PC-3 (cell line): ENCODE measurements at regions not wholly inside any gene's neighbourhood (a gene's known extent, or its start where the extent isn't known, plus 50 kb on each side); places are given as distances from the start of the nearest gene placed in this dataset.

Source experiments
- ATAC-seq: fragments of 200-7000 bp; cut with Tn5 transposase; 2 replicates; pipeline ENCODE4 v1.9.1; 2020; ENCODE audit warnings: mild to moderate bottlenecking, moderate library complexity
- BruUV-seq: library from RNA; stranded (reverse); fragments of 400-500 nt; replicated peaks from 2 replicates; lab custom pipeline; 2021; lab: Mats Ljungman, UMichigan
- CTCF ChIA-PET: fragments of 300-600 bp; sonication (Branson Sonifier 250); formaldehyde crosslinking; loops from one replicate; lab custom pipeline; 2022; ENCODE audit warnings: antibody characterized with exemption; lab: Charles Lee
- POLR2A ChIA-PET: fragments of 300-600 bp; sonication (Branson Sonifier 250); formaldehyde crosslinking; loops from one replicate; lab custom pipeline; 2022; ENCODE audit warnings: antibody characterized with exemption; ENCODE audit not compliant: unreplicated experiment; lab: Charles Lee
- DNase-seq: peaks from one replicate; pipeline ENCODE4 v3.0.0-alpha.2; 2015
- H2AFZ ChIP-seq: fragments of 300-600 bp; sonication (generic); 2 replicates; pipeline ENCODE4 v1.6.0; 2016; ENCODE audit warnings: antibody characterized with exemption, low read length
- H3F3A ChIP-seq: fragments of 300-600 bp; sonication (generic); one replicate; pipeline ENCODE4 v1.6.0; 2017; ENCODE audit warnings: antibody characterized with exemption, low read length, control low read depth, mild to moderate bottlenecking; ENCODE audit not compliant: unreplicated experiment
- H3K27ac ChIP-seq: fragments of 300-600 bp; sonication (generic); 2 replicates; pipeline ENCODE4 v1.5.1; 2016; ENCODE audit warnings: mild to moderate bottlenecking, low read length
- H3K27me3 ChIP-seq: fragments of 300-600 bp; sonication (generic); 2 replicates; pipeline ENCODE4 v1.6.1; 2016; ENCODE audit warnings: low read length, mixed read lengths
- H3K36me3 ChIP-seq: fragments of 300-600 bp; sonication (generic); 2 replicates; pipeline ENCODE4 v1.6.1; 2016; ENCODE audit warnings: low read depth, mixed run types, low read length, mixed read lengths
- H3K4me1 ChIP-seq: fragments of 300-600 bp; sonication (generic); 2 replicates; pipeline ENCODE4 v1.5.1; 2016; ENCODE audit warnings: low read length; ENCODE audit not compliant: insufficient read depth
- H3K4me2 ChIP-seq: fragments of 300-600 bp; sonication (generic); 2 replicates; pipeline ENCODE4 v1.6.0; 2016; ENCODE audit warnings: low read length
- H3K4me3 ChIP-seq: fragments of 300-600 bp; sonication (generic); 2 replicates; pipeline ENCODE4 v1.5.1; 2016; ENCODE audit warnings: mild to moderate bottlenecking, low read length, mixed read lengths
- H3K79me2 ChIP-seq: fragments of 300-600 bp; sonication (generic); 2 replicates; pipeline ENCODE4 v1.6.1; 2017; ENCODE audit warnings: low read length, mixed read lengths
- H3K9ac ChIP-seq: fragments of 300-600 bp; sonication (generic); 2 replicates; pipeline ENCODE4 v1.6.0; 2016; ENCODE audit warnings: mild to moderate bottlenecking, low read length
- H3K9me2 ChIP-seq: fragments of 300-600 bp; sonication (generic); replicated peaks from 2 replicates; pipeline ENCODE4 v1.6.1; 2016; ENCODE audit warnings: mixed run types, low read length, mixed read lengths
- H3K9me3 ChIP-seq: fragments of 300-600 bp; sonication (generic); 2 replicates; pipeline ENCODE4 v1.6.1; 2016; ENCODE audit warnings: low read length, mixed read lengths
- H4K20me1 ChIP-seq: fragments of 300-600 bp; sonication (generic); 2 replicates; pipeline ENCODE4 v1.6.1; 2016; ENCODE audit warnings: low read length, mixed read lengths
- CTCF ChIP-seq: fragments of 300-600 bp; sonication (generic); conservative IDR thresholded peaks from 2 replicates; pipeline ENCODE4 v1.5.1; 2017; ENCODE audit warnings: antibody characterized with exemption, low read depth, mild to moderate bottlenecking, low read length
- EZH2 ChIP-seq: fragments of 300-600 bp; sonication (generic); IDR thresholded peaks from one replicate; pipeline ENCODE4 v1.6.1; 2017; ENCODE audit warnings: antibody characterized with exemption, mild to moderate bottlenecking, low read length; ENCODE audit not compliant: unreplicated experiment
- EZH2phosphoT487 ChIP-seq: fragments of 300-600 bp; sonication (generic); IDR thresholded peaks from 2 replicates; pipeline ENCODE4 v1.6.1; 2018; ENCODE audit warnings: mild to moderate bottlenecking, antibody characterized with exemption, low read length, borderline replicate concordance
- intact Hi-C: fragments of 100-400 bp; cut with micrococcal nuclease; formaldehyde crosslinking; loops from 2 replicates; pipeline ENCODE4 v1.9.0; 2023

GRCh38 chr12:77777274-77777673 is 53.4 kb upstream of the NAV3 start:
- CTCF ChIA-PET = no interaction called here
- Histone ChIP-seq H3K9me3 (no peaks in the 10 kb centered on the region), H2AFZ (no peak overlapping the region), H3K4me2 (no peak overlapping the region), H3K36me3 (no peaks in the 10 kb centered on the region), H3K9me2 (no peaks in the 10 kb centered on the region), H3K4me1 (no peaks in the 10 kb centered on the region), H3K4me3 (no peak overlapping the region), H3K79me2 (no peaks in the 10 kb centered on the region), H3F3A (no peaks in the 10 kb centered on the region), H4K20me1 (no peaks in the 10 kb centered on the region), H3K27me3 (peaks cover 27% of the 10 kb centered on the region), H3K27ac (no peak overlapping the region), H3K9ac (no peak overlapping the region)
- ATAC-seq = peak; percentile 42; the same call in 1 of the 2 replicates
- no peak for DNase-seq
- TF ChIP-seq EZH2phosphoT487 = no peak
- no peak for TF ChIP-seq CTCF
- TF ChIP-seq EZH2 = no peak
- POLR2A ChIA-PET = no interaction called here
- no TSS peak for BruUV-seq
- intact Hi-C loops = no loop called here

GRCh38 chr12:77774761-77775160 is 55.9 kb upstream of the NAV3 start:
- Histone ChIP-seq H3K4me3 (no peak overlapping the region), H3K9ac (no peak overlapping the region), H3K27me3 (peaks cover 6% of the 10 kb centered on the region; the same call in 1 of the 2 replicates), H3K4me1 (no peaks in the 10 kb centered on the region), H3K9me2 (no peaks in the 10 kb centered on the region), H3K27ac (no peak overlapping the region), H3K36me3 (no peaks in the 10 kb centered on the region), H4K20me1 (no peaks in the 10 kb centered on the region), H2AFZ (no peak overlapping the region), H3K9me3 (no peaks in the 10 kb centered on the region), H3K79me2 (no peaks in the 10 kb centered on the region), H3F3A (no peaks in the 10 kb centered on the region), H3K4me2 (no peak overlapping the region)
- intact Hi-C loops = no loop called here
- BruUV-seq = no TSS peak
- ChIA-PET CTCF (no interaction called here), POLR2A (no interaction called here)
- TF ChIP-seq CTCF (no peak), EZH2phosphoT487 (no peak), EZH2 (no peak)
- ATAC-seq (no peak), DNase-seq (no peak)

GRCh38 chr12:77772676-77773298 is 57.9 kb upstream of the NAV3 start:
- H3K9me3 ChIP-seq = no peaks in the 10 kb centered on the region
- no peak for DNase-seq
- no peaks in the 10 kb centered on the region for H3K36me3 ChIP-seq
- ATAC-seq = no peak
- peaks cover 3% of the 10 kb centered on the region; the same call in 1 of the 2 replicates for H3K27me3 ChIP-seq
- BruUV-seq = no TSS peak
- no peaks in the 10 kb centered on the region for H3K4me1 ChIP-seq
- CTCF ChIA-PET = no interaction called here
- no peaks in the 10 kb centered on the region for H3F3A ChIP-seq
- H3K4me3 ChIP-seq = no peak overlapping the region
- no peak overlapping the region for H3K4me2 ChIP-seq
- intact Hi-C loops = no loop called here
- no peaks in the 10 kb centered on the region for H3K9me2 ChIP-seq
- H3K79me2 ChIP-seq = no peaks in the 10 kb centered on the region
- H3K9ac ChIP-seq = no peak overlapping the region
- POLR2A ChIA-PET = no interaction called here
- H4K20me1 ChIP-seq = no peaks in the 10 kb centered on the region
- H3K27ac ChIP-seq = no peak overlapping the region
- H2AFZ ChIP-seq = no peak overlapping the region
- TF ChIP-seq EZH2 (no peak), CTCF (no peak), EZH2phosphoT487 (no peak)
